ENCODE measurements at regions not wholly inside any gene's neighbourhood (a gene's known extent, or its start where the extent isn't known, plus 50 kb on each side); places are given as distances from the start of the nearest gene placed in this dataset.

DNA sequence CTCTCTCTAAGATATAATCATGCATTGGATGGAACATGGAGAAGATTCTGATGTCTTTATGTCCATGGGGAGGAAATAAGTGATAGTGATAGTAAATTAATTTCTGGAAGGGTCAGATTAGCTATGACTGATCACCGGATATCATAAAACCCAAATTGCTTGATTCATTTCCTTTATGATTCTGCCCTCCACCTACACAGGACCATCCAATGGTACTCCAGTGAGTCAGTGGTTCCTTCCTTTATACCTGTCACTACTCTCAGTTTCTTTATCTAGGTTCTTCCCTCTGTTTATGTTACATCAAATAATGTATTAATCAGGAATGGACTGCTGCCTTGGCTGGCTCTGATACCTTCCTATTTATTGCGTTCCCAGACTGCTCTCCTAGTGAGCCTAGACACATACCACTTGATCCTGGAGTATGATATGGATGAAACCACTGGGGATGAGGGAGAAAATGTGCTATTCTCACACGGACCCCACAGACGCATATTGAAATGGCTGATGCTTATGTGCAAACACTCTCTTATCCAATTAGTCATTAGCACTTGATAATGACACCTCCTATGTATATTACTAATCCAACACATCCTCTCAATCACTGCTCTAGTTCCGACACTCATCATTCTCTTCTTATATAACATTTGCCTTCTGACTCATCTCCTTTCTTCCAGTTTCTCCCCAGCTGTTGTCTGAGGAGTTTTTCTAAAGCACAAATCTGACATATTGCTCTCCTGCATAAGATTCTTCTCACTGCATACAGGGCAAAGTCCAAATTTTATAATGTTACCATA lies 315.6 kb downstream of the INSIG2 start:
- ATAC-seq (no peak), DNase-seq (ENCODE audit: low read depth, low spot score) (no peak), FAIRE-seq (no peak)
- SMC1A ChIA-PET (ENCODE audit: uncharacterized antibody, unreplicated experiment) = no interaction called here
- H3K36me3 ChIP-seq (ENCODE audit: control insufficient read depth in 2 of 2, insufficient read depth in 2 of 2, low read length in 1 of 2) = no peaks in the 10 kb centered on the region
- H3K27me3 ChIP-seq (replicated peaks in 1 of 2; ENCODE audit: control insufficient read depth in 2 of 2, insufficient read depth in 2 of 2, low read length in 1 of 2) = no peaks in the 10 kb centered on the region
- H3K9me3 ChIP-seq (replicated peaks; ENCODE audit: control insufficient read depth, insufficient read depth, low read length) = no peaks in the 10 kb centered on the region
- 10% methylated on average over 5 of the region's 5 CpGs for WGBS (ENCODE audit: insufficient coverage, insufficient replicate concordance, low lambda C conversion rate, missing lambda C conversion rate)
- CTCF ChIA-PET = no interaction called here
- no peak overlapping the region for H3K9ac ChIP-seq (ENCODE audit: control insufficient read depth, insufficient read depth, low read length)
- TF ChIP-seq EP300 (IDR thresholded peaks at IDR 0.05; ENCODE audit: borderline replicate concordance in 1 of 2, control insufficient read depth in 1 of 2, low read depth in 2 of 2, low read length in 2 of 2) (no peak), NFXL1 (IDR thresholded peaks at IDR 0.05; ENCODE audit: borderline replicate concordance) (no peak), SPI1 (IDR thresholded peaks at IDR 0.05; ENCODE audit: borderline replicate concordance, insufficient read depth, low read depth, low read length) (no peak), IKZF2 (IDR thresholded peaks at IDR 0.05) (no peak), ZNF207 (IDR thresholded peaks at IDR 0.05; ENCODE audit: borderline replicate concordance) (no peak), SUPT20H (IDR thresholded peaks at IDR 0.05; ENCODE audit: borderline replicate concordance, control insufficient read depth, low read depth, low read length) (no peak), MEF2A (IDR thresholded peaks at IDR 0.05; ENCODE audit: insufficient read depth, low read depth, low read length) (no peak)
- no peaks in the 10 kb centered on the region for H3K4me1 ChIP-seq (ENCODE audit: control insufficient read depth, insufficient read depth, low read length)
- BruUV-seq (replicated peaks) = no TSS peak
- in situ Hi-C loops (cut with MboI) (no loop called here), intact Hi-C loops (cut with micrococcal nuclease; ENCODE audit: unreplicated experiment) (no loop called here)
- POLR2A ChIA-PET = no interaction called here
- H4K20me1 ChIP-seq (ENCODE audit: control insufficient read depth, insufficient read depth) = no peaks in the 10 kb centered on the region
- H3K79me2 ChIP-seq (ENCODE audit: control insufficient read depth, insufficient read depth, low read length) = no peaks in the 10 kb centered on the region
- RAD21 ChIA-PET (ENCODE audit: unreplicated experiment) = no interaction called here
- H3K4me3 ChIP-seq = no peak overlapping the region
- H3K4me2 ChIP-seq (ENCODE audit: control insufficient read depth, insufficient read depth) = no peak overlapping the region
- no peak overlapping the region for H2AFZ ChIP-seq (ENCODE audit: control insufficient read depth, low read depth, low read length)
- H3K27ac ChIP-seq (ENCODE audit: control insufficient read depth, insufficient read depth) = no peak overlapping the region

DNA sequence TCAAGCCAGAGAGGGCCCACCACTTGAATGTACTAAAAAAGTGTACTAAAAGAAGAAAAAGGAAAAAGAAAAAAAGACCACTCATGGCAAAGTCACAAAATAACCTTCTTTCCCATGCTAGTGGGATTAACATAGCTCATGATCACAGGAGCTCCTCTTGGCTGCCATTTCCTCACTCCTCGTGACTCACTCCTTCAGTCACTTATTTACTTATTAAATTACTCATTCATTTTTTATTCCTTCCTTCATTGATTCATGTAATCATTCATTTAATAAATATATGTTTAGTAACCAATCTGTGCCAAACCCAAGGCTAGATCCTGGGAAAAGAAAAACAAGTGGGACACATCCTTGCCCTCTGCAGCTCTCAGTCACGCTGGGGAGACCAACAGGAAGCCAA lies 300.5 kb downstream of the INSIG2 start:
- Histone ChIP-seq H3K4me3 (no peak overlapping the region), H3K9me3 (replicated peaks; ENCODE audit: control insufficient read depth, insufficient read depth, low read length) (no peaks in the 10 kb centered on the region), H3K9ac (ENCODE audit: control insufficient read depth, insufficient read depth, low read length) (no peak overlapping the region), H3K36me3 (ENCODE audit: control insufficient read depth in 2 of 2, insufficient read depth in 2 of 2, low read length in 1 of 2) (no peaks in the 10 kb centered on the region), H2AFZ (ENCODE audit: control insufficient read depth, low read depth, low read length) (no peak overlapping the region), H3K4me2 (ENCODE audit: control insufficient read depth, insufficient read depth) (no peak overlapping the region), H3K4me1 (ENCODE audit: control insufficient read depth, insufficient read depth, low read length) (no peaks in the 10 kb centered on the region), H3K27ac (ENCODE audit: control insufficient read depth, insufficient read depth) (no peak overlapping the region), H3K27me3 (replicated peaks in 1 of 2; ENCODE audit: control insufficient read depth in 2 of 2, insufficient read depth in 2 of 2, low read length in 1 of 2) (no peaks in the 10 kb centered on the region), H4K20me1 (ENCODE audit: control insufficient read depth, insufficient read depth) (no peaks in the 10 kb centered on the region), H3K79me2 (ENCODE audit: control insufficient read depth, insufficient read depth, low read length) (no peaks in the 10 kb centered on the region)
- no TSS peak for BruUV-seq (replicated peaks)
- no peak for FAIRE-seq
- no peak for DNase-seq (ENCODE audit: low read depth, low spot score)
- intact Hi-C loops (cut with micrococcal nuclease; ENCODE audit: unreplicated experiment) (no loop called here), in situ Hi-C loops (cut with MboI) (no loop called here)
- POLR2A ChIA-PET = no interaction called here
- WGBS (ENCODE audit: insufficient coverage, insufficient replicate concordance, low lambda C conversion rate, missing lambda C conversion rate) = 7% methylated on average over 2 of the region's 2 CpGs
- CTCF ChIA-PET = no interaction called here
- RAD21 ChIA-PET (ENCODE audit: unreplicated experiment) = no interaction called here
- SMC1A ChIA-PET (ENCODE audit: uncharacterized antibody, unreplicated experiment) = no interaction called here
- no peak for ATAC-seq
- no peak for TF ChIP-seq NFXL1 (IDR thresholded peaks at IDR 0.05; ENCODE audit: borderline replicate concordance)
- no peak for TF ChIP-seq CHD1 (IDR thresholded peaks at IDR 0.05; ENCODE audit: low read depth, low read length)
- TF ChIP-seq ASH2L (IDR thresholded peaks at IDR 0.05; ENCODE audit: borderline replicate concordance, low read depth) = no peak
- TF ChIP-seq, protein P1, sequence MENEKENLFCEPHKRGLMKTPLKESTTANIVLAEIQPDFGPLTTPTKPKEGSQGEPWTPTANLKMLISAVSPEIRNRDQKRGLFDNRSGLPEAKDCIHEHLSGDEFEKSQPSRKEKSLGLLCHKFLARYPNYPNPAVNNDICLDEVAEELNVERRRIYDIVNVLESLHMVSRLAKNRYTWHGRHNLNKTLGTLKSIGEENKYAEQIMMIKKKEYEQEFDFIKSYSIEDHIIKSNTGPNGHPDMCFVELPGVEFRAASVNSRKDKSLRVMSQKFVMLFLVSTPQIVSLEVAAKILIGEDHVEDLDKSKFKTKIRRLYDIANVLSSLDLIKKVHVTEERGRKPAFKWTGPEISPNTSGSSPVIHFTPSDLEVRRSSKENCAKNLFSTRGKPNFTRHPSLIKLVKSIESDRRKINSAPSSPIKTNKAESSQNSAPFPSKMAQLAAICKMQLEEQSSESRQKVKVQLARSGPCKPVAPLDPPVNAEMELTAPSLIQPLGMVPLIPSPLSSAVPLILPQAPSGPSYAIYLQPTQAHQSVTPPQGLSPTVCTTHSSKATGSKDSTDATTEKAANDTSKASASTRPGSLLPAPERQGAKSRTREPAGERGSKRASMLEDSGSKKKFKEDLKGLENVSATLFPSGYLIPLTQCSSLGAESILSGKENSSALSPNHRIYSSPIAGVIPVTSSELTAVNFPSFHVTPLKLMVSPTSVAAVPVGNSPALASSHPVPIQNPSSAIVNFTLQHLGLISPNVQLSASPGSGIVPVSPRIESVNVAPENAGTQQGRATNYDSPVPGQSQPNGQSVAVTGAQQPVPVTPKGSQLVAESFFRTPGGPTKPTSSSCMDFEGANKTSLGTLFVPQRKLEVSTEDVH (IDR thresholded peaks at IDR 0.05; ENCODE audit: low read depth, partially characterized antibody) = no peak
- no peak for TF ChIP-seq EED (IDR thresholded peaks at IDR 0.05; ENCODE audit: low read depth)
- TF ChIP-seq MYB (IDR thresholded peaks at IDR 0.05; ENCODE audit: borderline replicate concordance, low read depth, low read length) = no peak
- no peak for TF ChIP-seq CBX5 (IDR thresholded peaks at IDR 0.05; ENCODE audit: low read depth)
- TF ChIP-seq NR2C1 (IDR thresholded peaks at IDR 0.05) = no peak
- TF ChIP-seq SMC3 (IDR thresholded peaks at IDR 0.05; ENCODE audit: borderline replicate concordance, low read length) = no peak

Measured in GM12878 (cell line).